ENCODE measurements at regions not wholly inside any gene's neighbourhood (a gene's known extent, or its start where the extent isn't known, plus 50 kb on each side); places are given as distances from the start of the nearest gene placed in this dataset.

GRCh38 chr12:67578976-67579661 is 69.4 kb upstream of the DYRK2 start:
- 75% methylated on average over 3 of the region's 3 CpGs for WGBS (ENCODE audit: insufficient coverage, low lambda C conversion rate)
- no peak for DNase-seq
- H3K4me3 ChIP-seq (ENCODE audit: low read length) = no peak overlapping the region
- no peaks in the 10 kb centered on the region for H3K27me3 ChIP-seq (ENCODE audit: control insufficient read depth, insufficient read depth, low read length)
- H3K36me3 ChIP-seq (ENCODE audit: control insufficient read depth, insufficient read depth, low read length) = no peaks in the 10 kb centered on the region
- no peaks in the 10 kb centered on the region for H3K9me3 ChIP-seq (ENCODE audit: control insufficient read depth, low read depth, low read length)
- H3K27ac ChIP-seq (ENCODE audit: low read length) = no peak overlapping the region
- no peaks in the 10 kb centered on the region for H3K4me1 ChIP-seq (ENCODE audit: control insufficient read depth, insufficient read depth, low read length)

- WGBS (ENCODE audit: insufficient coverage, low lambda C conversion rate) = no CpG with 5 or more reads among the region's 1 CpG
- Histone ChIP-seq H3K4me1 (ENCODE audit: control insufficient read depth, insufficient read depth, low read length) (no peaks in the 10 kb centered on the region), H3K27me3 (ENCODE audit: control insufficient read depth, insufficient read depth, low read length) (no peaks in the 10 kb centered on the region), H3K27ac (ENCODE audit: low read length) (no peak overlapping the region), H3K9me3 (ENCODE audit: control insufficient read depth, low read depth, low read length) (no peaks in the 10 kb centered on the region), H3K36me3 (ENCODE audit: control insufficient read depth, insufficient read depth, low read length) (no peaks in the 10 kb centered on the region), H3K4me3 (ENCODE audit: low read length) (no peak overlapping the region)
- no peak for DNase-seq
Observed at GRCh38 chr12:67579662-67580003, 68.9 kb upstream of the DYRK2 start.

GRCh38 chr12:67582238-67582834 is 66.2 kb upstream of the DYRK2 start:
- Histone ChIP-seq H3K36me3 (ENCODE audit: control insufficient read depth, insufficient read depth, low read length) (no peaks in the 10 kb centered on the region), H3K27me3 (ENCODE audit: control insufficient read depth, insufficient read depth, low read length) (no peaks in the 10 kb centered on the region), H3K9me3 (ENCODE audit: control insufficient read depth, low read depth, low read length) (no peaks in the 10 kb centered on the region), H3K4me1 (ENCODE audit: control insufficient read depth, insufficient read depth, low read length) (no peaks in the 10 kb centered on the region), H3K4me3 (ENCODE audit: low read length) (no peak overlapping the region), H3K27ac (ENCODE audit: low read length) (no peak overlapping the region)
- no peak for DNase-seq
- WGBS (ENCODE audit: insufficient coverage, low lambda C conversion rate) = no CpG with 5 or more reads among the region's 3 CpGs

GRCh38 chr12:67582844-67583243 is 65.7 kb upstream of the DYRK2 start:
- Histone ChIP-seq H3K27ac (ENCODE audit: low read length) (no peak overlapping the region), H3K4me3 (ENCODE audit: low read length) (no peak overlapping the region), H3K27me3 (ENCODE audit: control insufficient read depth, insufficient read depth, low read length) (no peaks in the 10 kb centered on the region), H3K4me1 (ENCODE audit: control insufficient read depth, insufficient read depth, low read length) (no peaks in the 10 kb centered on the region), H3K36me3 (ENCODE audit: control insufficient read depth, insufficient read depth, low read length) (no peaks in the 10 kb centered on the region), H3K9me3 (ENCODE audit: control insufficient read depth, low read depth, low read length) (no peaks in the 10 kb centered on the region)
- no peak for DNase-seq
- WGBS (ENCODE audit: insufficient coverage, low lambda C conversion rate) = 92% methylated on average over 2 of the region's 2 CpGs

- Histone ChIP-seq H3K27me3 (ENCODE audit: control insufficient read depth, insufficient read depth, low read length) (no peaks in the 10 kb centered on the region), H3K27ac (ENCODE audit: low read length) (no peak overlapping the region), H3K4me1 (ENCODE audit: control insufficient read depth, insufficient read depth, low read length) (no peaks in the 10 kb centered on the region), H3K9me3 (ENCODE audit: control insufficient read depth, low read depth, low read length) (no peaks in the 10 kb centered on the region), H3K4me3 (ENCODE audit: low read length) (no peak overlapping the region), H3K36me3 (ENCODE audit: control insufficient read depth, insufficient read depth, low read length) (no peaks in the 10 kb centered on the region)
- WGBS (ENCODE audit: insufficient coverage, low lambda C conversion rate) = no CpG with 5 or more reads among the region's 4 CpGs
- DNase-seq = no peak
Observed at GRCh38 chr12:67586951-67587350, 61.6 kb upstream of the DYRK2 start.

- Histone ChIP-seq H3K4me3 (ENCODE audit: low read length) (no peak overlapping the region), H3K4me1 (ENCODE audit: control insufficient read depth, insufficient read depth, low read length) (peaks cover 14% of the 10 kb centered on the region), H3K27ac (ENCODE audit: low read length) (no peak overlapping the region), H3K36me3 (ENCODE audit: control insufficient read depth, insufficient read depth, low read length) (no peaks in the 10 kb centered on the region), H3K27me3 (ENCODE audit: control insufficient read depth, insufficient read depth, low read length) (no peaks in the 10 kb centered on the region), H3K9me3 (ENCODE audit: control insufficient read depth, low read depth, low read length) (no peaks in the 10 kb centered on the region)
- no CpG with 5 or more reads among the region's 3 CpGs for WGBS (ENCODE audit: insufficient coverage, low lambda C conversion rate)
- DNase-seq = no peak
Observed at GRCh38 chr12:67589078-67589477, 59.5 kb upstream of the DYRK2 start.

- H3K9me3 ChIP-seq (ENCODE audit: control insufficient read depth, low read depth, low read length) = no peaks in the 10 kb centered on the region
- 51% methylated on average over 3 of the region's 4 CpGs for WGBS (ENCODE audit: insufficient coverage, low lambda C conversion rate)
- no peak overlapping the region for H3K4me3 ChIP-seq (ENCODE audit: low read length)
- no peaks in the 10 kb centered on the region for H3K27me3 ChIP-seq (ENCODE audit: control insufficient read depth, insufficient read depth, low read length)
- peak in 1 of 2 donors; percentile 33 for DNase-seq
- H3K27ac ChIP-seq (ENCODE audit: low read length) = no peak overlapping the region
- peaks cover 15% of the 10 kb centered on the region for H3K4me1 ChIP-seq (ENCODE audit: control insufficient read depth, insufficient read depth, low read length)
- no peaks in the 10 kb centered on the region for H3K36me3 ChIP-seq (ENCODE audit: control insufficient read depth, insufficient read depth, low read length)
Observed at GRCh38 chr12:67590149-67590790, 58.3 kb upstream of the DYRK2 start.

- Histone ChIP-seq H3K9me3 (ENCODE audit: control insufficient read depth, low read depth, low read length) (no peaks in the 10 kb centered on the region), H3K36me3 (ENCODE audit: control insufficient read depth, insufficient read depth, low read length) (no peaks in the 10 kb centered on the region), H3K4me1 (ENCODE audit: control insufficient read depth, insufficient read depth, low read length) (peaks cover 15% of the 10 kb centered on the region), H3K27ac (ENCODE audit: low read length) (peak overlapping the region; percentile 66), H3K4me3 (ENCODE audit: low read length) (no peak overlapping the region), H3K27me3 (ENCODE audit: control insufficient read depth, insufficient read depth, low read length) (no peaks in the 10 kb centered on the region)
- peak; percentile 42 to 77 for DNase-seq
- WGBS (ENCODE audit: insufficient coverage, low lambda C conversion rate) = 97% methylated on average over 2 of the region's 2 CpGs
Observed at GRCh38 chr12:67592228-67593011, 56.1 kb upstream of the DYRK2 start.

- Histone ChIP-seq H3K4me3 (ENCODE audit: low read length) (no peak overlapping the region), H3K27me3 (ENCODE audit: control insufficient read depth, insufficient read depth, low read length) (no peaks in the 10 kb centered on the region), H3K4me1 (ENCODE audit: control insufficient read depth, insufficient read depth, low read length) (peaks cover 15% of the 10 kb centered on the region), H3K27ac (ENCODE audit: low read length) (peak overlapping the region; percentile 66), H3K9me3 (ENCODE audit: control insufficient read depth, low read depth, low read length) (no peaks in the 10 kb centered on the region), H3K36me3 (ENCODE audit: control insufficient read depth, insufficient read depth, low read length) (no peaks in the 10 kb centered on the region)
- peak; percentile 79 to 92 for DNase-seq
Observed at GRCh38 chr12:67593041-67593440, 55.5 kb upstream of the DYRK2 start.

GRCh38 chr12:67593461-67594330 is 54.8 kb upstream of the DYRK2 start:
- peaks cover 15% of the 10 kb centered on the region for H3K4me1 ChIP-seq (ENCODE audit: control insufficient read depth, insufficient read depth, low read length)
- no peaks in the 10 kb centered on the region for H3K9me3 ChIP-seq (ENCODE audit: control insufficient read depth, low read depth, low read length)
- no peak overlapping the region for H3K4me3 ChIP-seq (ENCODE audit: low read length)
- H3K27me3 ChIP-seq (ENCODE audit: control insufficient read depth, insufficient read depth, low read length) = no peaks in the 10 kb centered on the region
- peak; percentile 9 to 69 for DNase-seq
- no CpG with 5 or more reads among the region's 2 CpGs for WGBS (ENCODE audit: insufficient coverage, low lambda C conversion rate)
- H3K27ac ChIP-seq (ENCODE audit: low read length) = peak overlapping the region; percentile 66
- no peaks in the 10 kb centered on the region for H3K36me3 ChIP-seq (ENCODE audit: control insufficient read depth, insufficient read depth, low read length)
